SK-N-SH (cell line): ENCODE measurements at regions not wholly inside any gene's neighbourhood (a gene's known extent, or its start where the extent isn't known, plus 50 kb on each side); places are given as distances from the start of the nearest gene placed in this dataset.

Experiments used
- CTCF ChIA-PET: fragments of 300-600, 350-600 bp; formaldehyde crosslinking; extraction: SDS; loops from one replicate; lab custom pipeline; 2021; lab: Yijun Ruan, JAX
- POLR2A ChIA-PET: fragments of 350-600 bp; sonication (Branson Sonifier 250); formaldehyde crosslinking; extraction: SDS; loops from one replicate; lab custom pipeline; 2020; ENCODE audit warnings: antibody characterized with exemption, inconsistent platforms; lab: Yijun Ruan, JAX
- DNase-seq: peaks from one replicate; pipeline ENCODE4 v3.0.0; 2012
- H2AFZ ChIP-seq: fragments of 200-600 bp; sonication (generic); 2 replicates; pipeline ENCODE4 v1.8.1; 2016; ENCODE audit warnings: antibody characterized with exemption, mild to moderate bottlenecking, low read depth
- H3F3A ChIP-seq: fragments of 200-600 bp; sonication (generic); replicated peaks from 2 replicates; pipeline ENCODE3; 2016; ENCODE audit warnings: antibody characterized with exemption, mild to moderate bottlenecking; ENCODE audit not compliant: insufficient read depth
- H3K27ac ChIP-seq, 2 experiments: fragments of 200-500 bp in 1 of 2; fragments of 200-600 bp in 1 of 2; sonication (Bioruptor generic) in 1 of 2; sonication (generic), shearing (Covaris generic) in 1 of 2; 2 replicates each; pipeline versions ENCODE4 v1.5.1 to v1.6.1; 2014 to 2016; ENCODE audit warnings: low read depth in 2 of 2, inconsistent platforms in 1 of 2, low read length in 1 of 2, mild to moderate bottlenecking in 1 of 2, mixed read lengths in 1 of 2
- H3K27me3 ChIP-seq: fragments of 200-600 bp; sonication (generic), shearing (Covaris generic); 2 replicates; pipeline ENCODE4 v1.6.1; 2016; ENCODE audit warnings: mixed run types; ENCODE audit not compliant: insufficient read depth
- H3K36me3 ChIP-seq, 2 experiments: fragments of 200-500 bp in 1 of 2; fragments of 200-600 bp in 1 of 2; sonication (Bioruptor generic) in 1 of 2; sonication (generic) in 1 of 2; replicated peaks in 1 of 2; 2 replicates each; pipeline versions ENCODE3 to v1.5.1; 2014 to 2016; ENCODE audit warnings: low read length in 1 of 2, mild to moderate bottlenecking in 1 of 2; ENCODE audit not compliant: insufficient read depth in 2 of 2, control insufficient read depth in 1 of 2
- H3K4me1 ChIP-seq, 2 experiments: fragments of 200-500 bp in 1 of 2; fragments of 200-600 bp in 1 of 2; sonication (Bioruptor generic) in 1 of 2; sonication (generic), shearing (Covaris generic) in 1 of 2; 2 replicates each; pipeline versions ENCODE4 v1.5.1 to v1.6.1; 2014 to 2016; ENCODE audit warnings: low read depth in 1 of 2, low read length in 1 of 2, mixed run types in 1 of 2; ENCODE audit not compliant: insufficient read depth in 2 of 2, control insufficient read depth in 1 of 2
- H3K4me2 ChIP-seq: fragments of 200-600 bp; sonication (generic), shearing (Covaris generic); 2 replicates; pipeline ENCODE4 v1.6.1; 2017; ENCODE audit warnings: mixed run types
- H3K4me3 ChIP-seq, 2 experiments: fragments of 200-500 bp in 1 of 2; fragments of 200-600 bp in 1 of 2; sonication (Bioruptor generic) in 1 of 2; sonication (generic), shearing (Covaris generic) in 1 of 2; 2 replicates each; pipeline versions ENCODE4 v1.5.1 to v1.8.1; 2014 to 2016; ENCODE audit warnings: low read depth in 2 of 2, inconsistent platforms in 1 of 2, low read length in 1 of 2, mild to moderate bottlenecking in 1 of 2, mixed read lengths in 1 of 2, moderate library complexity in 1 of 2
- H3K79me2 ChIP-seq: fragments of 200-600 bp; sonication (generic); 2 replicates; pipeline ENCODE4 v1.8.1; 2017; ENCODE audit warnings: mild to moderate bottlenecking; ENCODE audit not compliant: insufficient read depth
- H3K9ac ChIP-seq: fragments of 200-600 bp; sonication (generic); 2 replicates; pipeline ENCODE4 v1.6.1; 2017; ENCODE audit warnings: mixed run types
- H3K9me2 ChIP-seq: fragments of 200-600 bp; sonication (generic); 2 replicates; pipeline ENCODE4 v1.6.1; 2017; ENCODE audit warnings: mixed run types
- H3K9me3 ChIP-seq: fragments of 200-600 bp; sonication (generic); 2 replicates; pipeline ENCODE4 v1.6.1; 2017; ENCODE audit warnings: mixed run types, mild to moderate bottlenecking, moderate library complexity
- H4K20me1 ChIP-seq: fragments of 200-600 bp; sonication (generic); 2 replicates; pipeline ENCODE4 v1.6.1; 2017; ENCODE audit warnings: mild to moderate bottlenecking, mixed run types; ENCODE audit not compliant: insufficient read depth
- EP300 ChIP-seq, 2 experiments: IDR thresholded peaks; 2 replicates each; pipeline versions ENCODE4 v1.4.0 to v1.6.1; 2012; ENCODE audit warnings: borderline replicate concordance in 1 of 2, low read depth in 1 of 2, low read length in 1 of 2
- EZH2phosphoT487 ChIP-seq: fragments of 200-600 bp; sonication (generic); IDR thresholded peaks from 2 replicates; pipeline ENCODE4 v1.6.1; 2017; ENCODE audit warnings: low read depth, mixed run types, mild to moderate bottlenecking, antibody characterized with exemption, moderate library complexity, borderline replicate concordance
- FOXJ3 ChIP-seq: sonication (generic); formaldehyde crosslinking; IDR thresholded peaks from 2 replicates; pipeline ENCODE4 v1.5.1; 2020; ENCODE audit warnings: mild to moderate bottlenecking, missing genetic modification reagents
- FOXM1 ChIP-seq: IDR thresholded peaks from 2 replicates; pipeline ENCODE4 v1.4.0; 2012; ENCODE audit warnings: low read depth, mild to moderate bottlenecking
- GABPA ChIP-seq: IDR thresholded peaks from 2 replicates; pipeline ENCODE4 v1.4.0; 2012; ENCODE audit warnings: low read depth, mild to moderate bottlenecking
- MEF2A ChIP-seq: IDR thresholded peaks from 2 replicates; pipeline ENCODE4 v1.4.0; 2012; ENCODE audit warnings: low read depth, borderline replicate concordance
- NFIC ChIP-seq: IDR thresholded peaks from 2 replicates; pipeline ENCODE4 v1.4.0; 2012; ENCODE audit warnings: borderline replicate concordance
- NRF1 ChIP-seq: IDR thresholded peaks from 2 replicates; pipeline ENCODE4 v1.6.1; 2012; ENCODE audit warnings: low read depth, mild to moderate bottlenecking, low read length
- POLR2AphosphoS5 ChIP-seq: IDR thresholded peaks from 2 replicates; pipeline ENCODE4 v1.6.1; 2012; ENCODE audit warnings: low read depth, low read length
- RCOR1 ChIP-seq: fragments of 150-350 bp; IDR thresholded peaks from 2 replicates; pipeline ENCODE4 v1.6.1; 2017; ENCODE audit warnings: antibody characterized with exemption, low read length
- TAF1 ChIP-seq: IDR thresholded peaks from 2 replicates; pipeline ENCODE4 v1.6.1; 2012; ENCODE audit warnings: low read depth, mild to moderate bottlenecking, low read length, moderate library complexity, borderline replicate concordance
- TCF12 ChIP-seq: IDR thresholded peaks from 2 replicates; pipeline ENCODE4 v1.4.0; 2012
- TEAD4 ChIP-seq: IDR thresholded peaks from 2 replicates; pipeline ENCODE4 v1.4.0; 2012; ENCODE audit warnings: mild to moderate bottlenecking, borderline replicate concordance; ENCODE audit not compliant: insufficient read depth
- YY1 ChIP-seq: IDR thresholded peaks from 2 replicates; pipeline ENCODE4 v1.4.0; 2012; ENCODE audit warnings: low read depth, mild to moderate bottlenecking
- WGBS: methylation state at CpG from one replicate; pipeline ENCODE4 v1.1.6; 2017; ENCODE audit warnings: low lambda C conversion rate; 5-methylcytosine and 5-hydroxymethylcytosine counted together
- TF ChIP-seq, protein P1 (sequence below): fragments of 200-600 bp; sonication (generic); IDR thresholded peaks from 2 replicates; pipeline ENCODE4 v1.6.1; 2017; ENCODE audit warnings: antibody characterized with exemption, mild to moderate bottlenecking, moderate library complexity
- TF ChIP-seq, protein P2 (sequence below): fragments of 150-350 bp; IDR thresholded peaks from 2 replicates; pipeline ENCODE4 v1.6.1; 2017; ENCODE audit warnings: antibody characterized with exemption, low read length, low read depth, borderline replicate concordance
- TF ChIP-seq, protein P3 (sequence below): IDR thresholded peaks from 2 replicates; pipeline ENCODE4 v1.4.0; 2012; ENCODE audit warnings: low read depth, borderline replicate concordance
- TF ChIP-seq, protein P4 (sequence below): fragments of 150-350 bp; IDR thresholded peaks from 2 replicates; pipeline ENCODE4 v1.6.1; 2016; ENCODE audit warnings: mild to moderate bottlenecking, low read depth, low read length
- TF ChIP-seq, protein P5 (sequence below): IDR thresholded peaks from 2 replicates; pipeline ENCODE4 v1.4.0; 2012; ENCODE audit warnings: low read depth, borderline replicate concordance

DNA sequence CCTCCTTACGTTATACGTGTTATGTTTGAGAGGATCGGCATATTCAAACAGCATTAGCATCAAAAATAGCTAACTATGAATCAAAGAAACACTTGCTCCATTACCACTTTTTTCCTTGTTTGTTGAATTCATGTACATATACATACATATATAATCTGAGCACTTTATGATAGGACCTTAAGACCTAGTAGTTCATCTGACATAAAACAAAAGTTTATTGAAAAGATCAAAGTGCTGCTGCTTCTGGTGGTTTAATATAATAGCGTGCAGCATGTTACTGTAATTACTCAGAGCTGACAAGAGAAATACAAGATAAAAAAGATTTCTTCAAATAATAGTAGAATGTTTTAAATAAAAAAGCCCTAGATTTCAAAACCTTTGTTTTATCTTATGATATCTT lies 1850.9 kb upstream of the LRRTM1 start:
- H3K36me3 ChIP-seq, result no peaks in the 10 kb centered on the region
- ChIA-PET POLR2A (no interaction called here), CTCF (no interaction called here)
- H3K4me3 ChIP-seq, result no peak overlapping the region
- WGBS, result 23% methylated on average over 4 of the region's 4 CpGs
- no peak overlapping the region for H3K9ac ChIP-seq
- TF ChIP-seq, protein P1, sequence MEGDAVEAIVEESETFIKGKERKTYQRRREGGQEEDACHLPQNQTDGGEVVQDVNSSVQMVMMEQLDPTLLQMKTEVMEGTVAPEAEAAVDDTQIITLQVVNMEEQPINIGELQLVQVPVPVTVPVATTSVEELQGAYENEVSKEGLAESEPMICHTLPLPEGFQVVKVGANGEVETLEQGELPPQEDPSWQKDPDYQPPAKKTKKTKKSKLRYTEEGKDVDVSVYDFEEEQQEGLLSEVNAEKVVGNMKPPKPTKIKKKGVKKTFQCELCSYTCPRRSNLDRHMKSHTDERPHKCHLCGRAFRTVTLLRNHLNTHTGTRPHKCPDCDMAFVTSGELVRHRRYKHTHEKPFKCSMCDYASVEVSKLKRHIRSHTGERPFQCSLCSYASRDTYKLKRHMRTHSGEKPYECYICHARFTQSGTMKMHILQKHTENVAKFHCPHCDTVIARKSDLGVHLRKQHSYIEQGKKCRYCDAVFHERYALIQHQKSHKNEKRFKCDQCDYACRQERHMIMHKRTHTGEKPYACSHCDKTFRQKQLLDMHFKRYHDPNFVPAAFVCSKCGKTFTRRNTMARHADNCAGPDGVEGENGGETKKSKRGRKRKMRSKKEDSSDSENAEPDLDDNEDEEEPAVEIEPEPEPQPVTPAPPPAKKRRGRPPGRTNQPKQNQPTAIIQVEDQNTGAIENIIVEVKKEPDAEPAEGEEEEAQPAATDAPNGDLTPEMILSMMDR, result no peak
- no peak for TF ChIP-seq TCF12
- no peak for TF ChIP-seq RCOR1
- no peak for TF ChIP-seq MEF2A
- no peak for TF ChIP-seq TAF1
- TF ChIP-seq POLR2AphosphoS5, result no peak
- TF ChIP-seq, protein P2, sequence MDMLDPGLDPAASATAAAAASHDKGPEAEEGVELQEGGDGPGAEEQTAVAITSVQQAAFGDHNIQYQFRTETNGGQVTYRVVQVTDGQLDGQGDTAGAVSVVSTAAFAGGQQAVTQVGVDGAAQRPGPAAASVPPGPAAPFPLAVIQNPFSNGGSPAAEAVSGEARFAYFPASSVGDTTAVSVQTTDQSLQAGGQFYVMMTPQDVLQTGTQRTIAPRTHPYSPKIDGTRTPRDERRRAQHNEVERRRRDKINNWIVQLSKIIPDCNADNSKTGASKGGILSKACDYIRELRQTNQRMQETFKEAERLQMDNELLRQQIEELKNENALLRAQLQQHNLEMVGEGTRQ, result no peak
- TF ChIP-seq FOXJ3 (CRISPR knock-in tag), result no peak
- no peak for TF ChIP-seq GABPA
- TF ChIP-seq EP300 (IDR thresholded peaks at IDR 0.05; ENCODE audit: borderline replicate concordance in 1 of 2, low read depth in 1 of 2, low read length in 1 of 2), result no peak
- no peak for TF ChIP-seq FOXM1
- TF ChIP-seq, protein P3, sequence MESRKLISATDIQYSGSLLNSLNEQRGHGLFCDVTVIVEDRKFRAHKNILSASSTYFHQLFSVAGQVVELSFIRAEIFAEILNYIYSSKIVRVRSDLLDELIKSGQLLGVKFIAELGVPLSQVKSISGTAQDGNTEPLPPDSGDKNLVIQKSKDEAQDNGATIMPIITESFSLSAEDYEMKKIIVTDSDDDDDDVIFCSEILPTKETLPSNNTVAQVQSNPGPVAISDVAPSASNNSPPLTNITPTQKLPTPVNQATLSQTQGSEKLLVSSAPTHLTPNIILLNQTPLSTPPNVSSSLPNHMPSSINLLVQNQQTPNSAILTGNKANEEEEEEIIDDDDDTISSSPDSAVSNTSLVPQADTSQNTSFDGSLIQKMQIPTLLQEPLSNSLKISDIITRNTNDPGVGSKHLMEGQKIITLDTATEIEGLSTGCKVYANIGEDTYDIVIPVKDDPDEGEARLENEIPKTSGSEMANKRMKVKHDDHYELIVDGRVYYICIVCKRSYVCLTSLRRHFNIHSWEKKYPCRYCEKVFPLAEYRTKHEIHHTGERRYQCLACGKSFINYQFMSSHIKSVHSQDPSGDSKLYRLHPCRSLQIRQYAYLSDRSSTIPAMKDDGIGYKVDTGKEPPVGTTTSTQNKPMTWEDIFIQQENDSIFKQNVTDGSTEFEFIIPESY, result no peak
- TF ChIP-seq YY1, result no peak
- no peak for TF ChIP-seq NFIC
- TF ChIP-seq NRF1, result no peak
- TF ChIP-seq, protein P4, sequence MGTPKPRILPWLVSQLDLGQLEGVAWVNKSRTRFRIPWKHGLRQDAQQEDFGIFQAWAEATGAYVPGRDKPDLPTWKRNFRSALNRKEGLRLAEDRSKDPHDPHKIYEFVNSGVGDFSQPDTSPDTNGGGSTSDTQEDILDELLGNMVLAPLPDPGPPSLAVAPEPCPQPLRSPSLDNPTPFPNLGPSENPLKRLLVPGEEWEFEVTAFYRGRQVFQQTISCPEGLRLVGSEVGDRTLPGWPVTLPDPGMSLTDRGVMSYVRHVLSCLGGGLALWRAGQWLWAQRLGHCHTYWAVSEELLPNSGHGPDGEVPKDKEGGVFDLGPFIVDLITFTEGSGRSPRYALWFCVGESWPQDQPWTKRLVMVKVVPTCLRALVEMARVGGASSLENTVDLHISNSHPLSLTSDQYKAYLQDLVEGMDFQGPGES, result no peak
- TF ChIP-seq TEAD4, result no peak
- TF ChIP-seq EZH2phosphoT487, result no peak
- TF ChIP-seq, protein P5, sequence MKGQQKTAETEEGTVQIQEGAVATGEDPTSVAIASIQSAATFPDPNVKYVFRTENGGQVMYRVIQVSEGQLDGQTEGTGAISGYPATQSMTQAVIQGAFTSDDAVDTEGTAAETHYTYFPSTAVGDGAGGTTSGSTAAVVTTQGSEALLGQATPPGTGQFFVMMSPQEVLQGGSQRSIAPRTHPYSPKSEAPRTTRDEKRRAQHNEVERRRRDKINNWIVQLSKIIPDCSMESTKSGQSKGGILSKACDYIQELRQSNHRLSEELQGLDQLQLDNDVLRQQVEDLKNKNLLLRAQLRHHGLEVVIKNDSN, result no peak
- H3K79me2 ChIP-seq, result no peaks in the 10 kb centered on the region
- no peak overlapping the region for H2AFZ ChIP-seq
- no peaks in the 10 kb centered on the region for H3K9me2 ChIP-seq
- no peaks in the 10 kb centered on the region for H3K27me3 ChIP-seq
- no peaks in the 10 kb centered on the region for H3F3A ChIP-seq
- H3K9me3 ChIP-seq, result no peaks in the 10 kb centered on the region
- H4K20me1 ChIP-seq, result no peaks in the 10 kb centered on the region
- no peak overlapping the region for H3K27ac ChIP-seq
- no peaks in the 10 kb centered on the region for H3K4me1 ChIP-seq
- DNase-seq, result no peak
- no peak overlapping the region for H3K4me2 ChIP-seq
